ENCODE measurements at regions not wholly inside any gene's neighbourhood (a gene's known extent, or its start where the extent isn't known, plus 50 kb on each side); places are given as distances from the start of the nearest gene placed in this dataset.

DNA sequence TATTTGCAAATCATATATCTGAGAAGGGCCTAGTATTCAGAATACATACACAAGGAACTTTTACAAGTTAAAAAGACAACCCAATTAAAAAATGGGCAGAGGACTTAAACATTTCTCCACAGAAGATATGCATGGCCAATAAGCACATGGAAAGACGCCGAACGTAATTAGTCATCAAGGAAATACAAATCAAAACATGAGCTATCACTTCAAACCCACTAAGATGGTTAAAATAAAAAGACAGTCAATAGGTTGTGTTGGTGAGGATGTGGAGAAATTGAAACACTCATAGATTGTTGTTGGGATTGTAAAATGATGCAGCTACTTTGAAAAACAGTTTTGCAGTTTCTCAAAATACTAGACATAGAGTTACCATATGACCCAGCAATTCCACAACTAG lies 61.2 kb upstream of the NEO1 start:
- no peak for TF ChIP-seq CTCF (IDR thresholded peaks at IDR 0.05; ENCODE audit: low read depth, low read length)
- no peak for TF ChIP-seq EZH2phosphoT487 (IDR thresholded peaks at IDR 0.05; ENCODE audit: low read depth)
- H3K9ac ChIP-seq (ENCODE audit: low read length), result no peak overlapping the region
- H3K4me3 ChIP-seq (ENCODE audit: low read length), result no peak overlapping the region
- no peaks in the 10 kb centered on the region for H3K79me2 ChIP-seq (ENCODE audit: low read length)
- H3K27ac ChIP-seq (ENCODE audit: low read length), result no peak overlapping the region
- H2AFZ ChIP-seq (ENCODE audit: low read depth, low read length), result no peak overlapping the region
- H3K4me2 ChIP-seq (ENCODE audit: low read length), result no peak overlapping the region
- H4K20me1 ChIP-seq (ENCODE audit: insufficient read depth, low read length), result no peaks in the 10 kb centered on the region
- no peaks in the 10 kb centered on the region for H3K9me3 ChIP-seq (ENCODE audit: insufficient read depth, low read length)
- no peaks in the 10 kb centered on the region for H3K4me1 ChIP-seq (ENCODE audit: low read length)
- H3K27me3 ChIP-seq (ENCODE audit: low read depth, low read length), result peaks cover 23% of the 10 kb centered on the region
- H3K36me3 ChIP-seq (replicated peaks; ENCODE audit: low read depth, low read length), result no peaks in the 10 kb centered on the region

DNA sequence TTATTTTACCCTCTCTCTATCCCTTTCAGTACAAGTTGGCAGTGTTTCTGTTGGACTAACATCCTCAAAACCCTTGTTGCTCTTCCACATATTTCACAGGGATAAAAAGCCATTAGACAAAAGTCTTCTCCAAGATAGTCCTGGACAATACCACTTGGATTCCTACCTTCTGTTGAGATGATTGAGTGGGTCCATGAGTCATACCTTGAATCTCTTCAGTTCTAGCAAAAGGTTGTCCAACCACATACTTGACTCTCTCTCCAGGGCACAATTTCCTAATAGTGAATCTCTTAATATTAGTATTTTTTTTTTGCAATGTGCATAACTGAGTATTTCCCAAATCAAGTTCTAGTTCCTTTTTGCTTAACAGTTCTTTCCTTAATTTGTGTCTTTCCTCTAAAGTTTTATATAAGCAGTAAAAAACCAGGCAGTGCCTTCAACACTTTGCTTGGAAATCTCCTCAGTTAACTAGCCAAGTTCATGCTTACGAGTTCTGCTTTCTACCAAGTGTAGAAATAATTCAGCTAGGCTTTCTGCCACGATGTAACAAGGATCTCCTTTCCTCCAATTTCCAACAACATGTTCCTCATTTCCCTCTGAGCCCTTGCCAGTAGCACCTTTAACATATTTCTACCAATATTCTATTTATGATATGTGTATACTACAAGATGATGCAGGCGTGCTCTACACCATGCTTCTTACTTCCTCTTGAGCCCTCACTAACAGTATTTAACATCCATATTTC lies 68.3 kb upstream of the NEO1 start:
- Histone ChIP-seq H2AFZ (ENCODE audit: low read depth, low read length) (no peak overlapping the region), H3K9ac (ENCODE audit: low read length) (no peak overlapping the region), H4K20me1 (ENCODE audit: insufficient read depth, low read length) (no peaks in the 10 kb centered on the region), H3K4me3 (ENCODE audit: low read length) (no peak overlapping the region), H3K27ac (ENCODE audit: low read length) (no peak overlapping the region), H3K4me2 (ENCODE audit: low read length) (no peak overlapping the region), H3K4me1 (ENCODE audit: low read length) (no peaks in the 10 kb centered on the region), H3K9me3 (ENCODE audit: insufficient read depth, low read length) (no peaks in the 10 kb centered on the region), H3K79me2 (ENCODE audit: low read length) (no peaks in the 10 kb centered on the region), H3K36me3 (replicated peaks; ENCODE audit: low read depth, low read length) (no peaks in the 10 kb centered on the region), H3K27me3 (ENCODE audit: low read depth, low read length) (peaks cover 42% of the 10 kb centered on the region; the same call in 1 of the 2 replicates)
- TF ChIP-seq EZH2phosphoT487 (IDR thresholded peaks at IDR 0.05; ENCODE audit: low read depth), result no peak
- TF ChIP-seq CTCF (IDR thresholded peaks at IDR 0.05; ENCODE audit: low read depth, low read length), result no peak

- no peak overlapping the region for H2AFZ ChIP-seq (ENCODE audit: low read depth, low read length)
- H3K36me3 ChIP-seq (replicated peaks; ENCODE audit: low read depth, low read length), result no peaks in the 10 kb centered on the region
- no peak overlapping the region for H3K4me3 ChIP-seq (ENCODE audit: low read length)
- no peaks in the 10 kb centered on the region for H3K4me1 ChIP-seq (ENCODE audit: low read length)
- no peaks in the 10 kb centered on the region for H3K79me2 ChIP-seq (ENCODE audit: low read length)
- no peak overlapping the region for H3K4me2 ChIP-seq (ENCODE audit: low read length)
- no peaks in the 10 kb centered on the region for H4K20me1 ChIP-seq (ENCODE audit: insufficient read depth, low read length)
- peaks cover 41% of the 10 kb centered on the region; the same call in 1 of the 2 replicates for H3K27me3 ChIP-seq (ENCODE audit: low read depth, low read length)
- H3K27ac ChIP-seq (ENCODE audit: low read length), result no peak overlapping the region
- no peak overlapping the region for H3K9ac ChIP-seq (ENCODE audit: low read length)
- no peaks in the 10 kb centered on the region for H3K9me3 ChIP-seq (ENCODE audit: insufficient read depth, low read length)
- no peak for TF ChIP-seq EZH2phosphoT487 (IDR thresholded peaks at IDR 0.05; ENCODE audit: low read depth)
Measured at GRCh38 chr15:72982714-72983113, 69.5 kb upstream of the NEO1 start.

DNA sequence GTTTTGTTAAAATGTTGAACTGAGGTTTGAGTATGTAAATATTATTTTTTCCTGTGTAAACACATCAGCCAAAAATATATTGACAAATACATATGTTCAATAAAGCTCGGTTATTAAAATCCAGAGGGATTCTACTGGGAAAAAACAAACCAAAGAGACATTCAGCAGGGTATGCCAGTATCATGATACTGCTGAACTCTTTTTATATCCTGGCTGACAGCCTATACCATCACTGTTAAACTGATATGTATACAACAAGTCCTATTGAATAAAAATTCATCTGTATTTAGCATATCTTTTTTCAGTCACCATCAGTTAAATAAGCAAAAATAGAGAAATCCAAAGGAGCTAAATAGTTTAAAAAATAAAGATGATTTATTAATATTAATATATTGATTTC lies 71.6 kb upstream of the NEO1 start:
- TF ChIP-seq CTCF (IDR thresholded peaks at IDR 0.05; ENCODE audit: low read depth, low read length) (no peak), EZH2phosphoT487 (IDR thresholded peaks at IDR 0.05; ENCODE audit: low read depth) (no peak)
- Histone ChIP-seq H3K4me1 (ENCODE audit: low read length) (no peaks in the 10 kb centered on the region), H3K27ac (ENCODE audit: low read length) (no peak overlapping the region), H3K36me3 (replicated peaks; ENCODE audit: low read depth, low read length) (no peaks in the 10 kb centered on the region), H2AFZ (ENCODE audit: low read depth, low read length) (no peak overlapping the region), H3K79me2 (ENCODE audit: low read length) (no peaks in the 10 kb centered on the region), H3K27me3 (ENCODE audit: low read depth, low read length) (peaks cover 25% of the 10 kb centered on the region; the same call in 1 of the 2 replicates), H4K20me1 (ENCODE audit: insufficient read depth, low read length) (no peaks in the 10 kb centered on the region), H3K4me3 (ENCODE audit: low read length) (no peak overlapping the region), H3K9me3 (ENCODE audit: insufficient read depth, low read length) (no peaks in the 10 kb centered on the region), H3K4me2 (ENCODE audit: low read length) (no peak overlapping the region), H3K9ac (ENCODE audit: low read length) (no peak overlapping the region)
